ENCODE measurements at regions not wholly inside any gene's neighbourhood (a gene's known extent, or its start where the extent isn't known, plus 50 kb on each side); places are given as distances from the start of the nearest gene placed in this dataset.

DNA sequence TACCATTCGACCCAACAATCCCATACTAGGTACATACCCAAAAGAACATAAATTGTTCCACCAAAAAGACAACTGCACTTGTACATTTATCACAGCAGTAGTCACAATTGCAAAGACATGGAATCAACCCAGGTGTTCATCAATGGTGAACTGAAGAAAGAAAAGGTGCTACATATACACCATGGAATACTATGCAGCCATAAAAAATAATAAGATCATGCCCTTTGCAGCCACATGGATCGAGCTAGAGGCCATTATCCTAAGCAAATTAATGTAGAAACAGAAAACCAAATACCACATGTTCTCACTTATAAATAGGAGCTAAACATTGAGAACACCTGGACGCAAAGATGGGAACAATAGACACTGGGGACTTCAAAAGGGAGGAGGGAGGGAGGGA, 79.3 kb upstream of the NEBL start:
- no peak overlapping the region for H3K27ac ChIP-seq
- no peak for DNase-seq (ENCODE audit: low read depth, low spot score)

- DNase-seq (ENCODE audit: low read depth, low spot score) = no peak
- H3K27ac ChIP-seq = no peak overlapping the region
These were observed 78.1 kb upstream of the NEBL start for GRCh38 chr10:20975236-20975635.

GRCh38 chr10:20972925-20973324, 75.8 kb upstream of the NEBL start:
- H3K27ac ChIP-seq = no peak overlapping the region
- no peak for DNase-seq (ENCODE audit: low read depth, low spot score)

DNA sequence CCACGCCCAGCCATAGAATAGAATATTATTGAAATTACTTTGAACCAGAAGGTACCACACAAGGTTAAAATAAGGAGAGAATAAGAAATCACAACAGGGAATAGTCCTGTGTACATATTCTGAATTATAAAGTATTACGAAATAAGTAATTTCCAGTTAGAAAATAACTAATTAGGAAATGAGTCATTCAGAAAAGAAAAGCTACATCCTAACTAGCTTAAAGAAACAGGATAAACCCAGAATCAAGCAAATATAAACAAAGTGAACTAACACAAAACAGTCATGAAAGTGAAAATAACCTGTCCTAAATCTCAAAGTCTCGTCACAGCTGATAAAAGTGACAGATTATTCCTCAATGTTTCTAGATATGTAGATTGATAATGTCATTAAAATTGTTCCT, 74.8 kb upstream of the NEBL start:
- no peak for DNase-seq (ENCODE audit: low read depth, low spot score)
- H3K27ac ChIP-seq = no peak overlapping the region

DNA sequence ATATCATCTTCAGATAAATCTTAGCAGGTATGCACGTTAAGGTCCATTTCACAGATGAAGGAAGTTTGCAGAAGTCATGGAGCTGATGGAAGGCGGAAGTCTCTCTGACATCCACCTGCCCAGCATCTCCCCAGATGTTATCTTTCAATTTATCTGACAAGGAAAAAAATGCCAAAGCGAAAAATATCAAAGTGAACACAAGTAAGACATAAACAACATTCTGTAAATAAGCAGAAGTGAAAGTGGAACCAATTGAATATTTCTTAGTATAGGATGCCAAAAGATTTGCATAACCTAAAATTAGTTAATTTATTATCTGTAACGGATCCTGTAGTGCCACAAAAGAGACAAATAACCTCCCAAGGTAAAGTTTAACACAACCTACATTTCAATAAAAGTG, 73.6 kb upstream of the NEBL start:
- DNase-seq (ENCODE audit: low read depth, low spot score) = no peak
- peak overlapping the region; percentile 32 for H3K27ac ChIP-seq

DNA sequence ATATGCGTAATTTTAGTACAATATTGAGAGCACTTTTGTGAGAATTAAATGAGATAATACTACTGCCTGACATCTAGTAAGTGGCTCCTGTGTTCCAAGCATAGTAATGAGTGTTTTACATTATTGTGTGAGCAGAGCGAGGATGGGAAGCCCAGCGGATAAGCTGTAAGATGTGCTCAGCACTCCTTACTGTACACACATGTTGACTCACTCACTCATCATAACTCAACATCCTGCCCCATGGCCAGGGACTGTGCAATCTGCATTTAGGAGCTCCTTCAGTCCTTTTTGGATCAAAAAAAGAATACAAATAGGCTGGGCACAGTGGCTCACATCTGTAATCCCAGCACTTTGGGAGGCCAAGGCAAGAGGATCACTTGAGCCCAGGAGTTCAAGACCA, 72.9 kb upstream of the NEBL start:
- DNase-seq (ENCODE audit: low read depth, low spot score) = peak; percentile 8
- H3K27ac ChIP-seq = peak overlapping the region; percentile 32

DNA sequence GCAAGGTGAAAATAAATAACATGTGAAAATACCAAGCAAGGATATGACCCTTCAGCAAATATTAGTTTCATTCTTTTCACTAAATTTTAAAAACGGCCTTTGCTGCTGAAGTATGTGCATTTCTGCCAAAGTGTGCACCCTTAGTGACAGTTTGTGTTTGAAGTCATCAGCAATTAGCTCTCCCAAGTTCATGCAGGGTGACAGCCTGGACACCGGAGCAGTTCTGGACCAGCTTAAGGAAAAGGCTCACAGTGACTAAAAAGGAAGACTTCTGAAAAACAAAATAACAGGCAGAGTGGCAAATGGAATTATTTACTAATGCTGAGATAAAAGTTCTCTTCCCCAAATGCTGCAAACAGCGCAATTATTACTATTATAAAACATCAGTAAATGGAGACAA, 69.3 kb upstream of the NEBL start:
- H3K27ac ChIP-seq = no peak overlapping the region
- no peak for DNase-seq (ENCODE audit: low read depth, low spot score)

GRCh38 chr10:20963721-20964595, 66.8 kb upstream of the NEBL start:
- DNase-seq (ENCODE audit: low read depth, low spot score) = no peak
- no peak overlapping the region for H3K27ac ChIP-seq

DNA sequence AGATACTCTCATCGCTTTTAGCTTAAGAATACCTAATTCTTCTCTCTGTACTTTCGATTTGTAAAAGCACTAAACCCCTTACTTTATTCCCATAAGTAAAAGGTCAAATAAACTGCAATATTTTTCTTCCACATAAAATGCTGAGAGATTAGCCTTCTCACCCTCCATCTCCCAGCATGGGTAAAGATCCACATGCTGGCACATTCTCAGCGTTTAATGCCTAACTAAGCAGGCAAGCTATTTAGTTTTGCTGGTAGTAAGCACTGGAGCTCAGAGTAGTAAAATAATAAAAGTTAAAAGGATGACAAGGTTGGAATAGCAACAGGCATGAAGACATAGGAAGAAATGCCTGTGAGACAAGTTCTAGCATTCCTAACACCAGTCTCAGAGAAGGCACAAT, 65.9 kb upstream of the NEBL start:
- H3K27ac ChIP-seq = no peak overlapping the region
- DNase-seq (ENCODE audit: low read depth, low spot score) = no peak

- no peak for DNase-seq (ENCODE audit: low read depth, low spot score)
- no peak overlapping the region for H3K27ac ChIP-seq
These were observed 65.1 kb upstream of the NEBL start for GRCh38 chr10:20962165-20962564.

DNA sequence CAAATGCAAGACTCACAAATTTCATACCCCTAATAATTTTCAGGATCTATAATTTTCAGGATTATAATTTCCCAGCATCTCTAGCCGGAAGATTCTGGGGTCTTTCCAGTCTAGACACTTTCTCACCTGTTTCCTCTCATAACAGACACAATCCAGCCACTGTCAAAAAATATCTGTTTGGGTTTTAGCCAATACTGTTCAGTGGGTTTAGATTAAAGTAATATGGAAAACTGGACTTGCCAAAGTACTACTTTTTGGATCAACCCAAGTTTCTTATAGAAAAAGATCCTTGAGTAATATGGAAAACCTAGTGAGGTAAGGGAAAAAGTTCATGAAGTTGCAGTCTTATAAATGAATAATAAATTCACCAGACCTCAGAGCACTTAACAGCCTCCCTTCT, 62.1 kb upstream of the NEBL start:
- DNase-seq (ENCODE audit: low read depth, low spot score) = no peak
- H3K27ac ChIP-seq = no peak overlapping the region

GRCh38 chr10:20958764-20959163, 61.7 kb upstream of the NEBL start:
- no peak for DNase-seq (ENCODE audit: low read depth, low spot score)
- no peak overlapping the region for H3K27ac ChIP-seq

- H3K27ac ChIP-seq = no peak overlapping the region
- no peak for DNase-seq (ENCODE audit: low read depth, low spot score)
These were observed 61.1 kb upstream of the NEBL start for GRCh38 chr10:20958225-20958624.

GRCh38 chr10:20957744-20958143, 60.6 kb upstream of the NEBL start:
- no peak overlapping the region for H3K27ac ChIP-seq
- no peak for DNase-seq (ENCODE audit: low read depth, low spot score)

DNA sequence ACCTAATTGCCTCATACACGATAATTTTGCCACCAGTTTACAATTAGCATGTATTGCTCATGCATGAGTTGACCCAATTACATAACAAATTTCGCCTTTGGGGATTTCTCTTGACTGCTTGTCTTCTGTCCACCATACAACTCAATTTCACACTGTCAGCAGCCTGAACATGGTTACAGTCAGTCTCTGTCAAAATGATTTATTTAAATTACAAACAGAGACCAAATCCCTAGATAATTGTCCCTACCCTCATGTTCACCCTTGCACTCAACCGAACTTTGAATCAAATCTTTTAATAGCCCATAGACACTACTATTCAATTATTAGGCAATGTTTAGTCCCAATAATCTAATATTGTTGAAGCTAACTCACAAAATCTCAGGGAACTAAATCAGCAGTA, 59.7 kb upstream of the NEBL start:
- no peak for DNase-seq (ENCODE audit: low read depth, low spot score)
- no peak overlapping the region for H3K27ac ChIP-seq

DNA sequence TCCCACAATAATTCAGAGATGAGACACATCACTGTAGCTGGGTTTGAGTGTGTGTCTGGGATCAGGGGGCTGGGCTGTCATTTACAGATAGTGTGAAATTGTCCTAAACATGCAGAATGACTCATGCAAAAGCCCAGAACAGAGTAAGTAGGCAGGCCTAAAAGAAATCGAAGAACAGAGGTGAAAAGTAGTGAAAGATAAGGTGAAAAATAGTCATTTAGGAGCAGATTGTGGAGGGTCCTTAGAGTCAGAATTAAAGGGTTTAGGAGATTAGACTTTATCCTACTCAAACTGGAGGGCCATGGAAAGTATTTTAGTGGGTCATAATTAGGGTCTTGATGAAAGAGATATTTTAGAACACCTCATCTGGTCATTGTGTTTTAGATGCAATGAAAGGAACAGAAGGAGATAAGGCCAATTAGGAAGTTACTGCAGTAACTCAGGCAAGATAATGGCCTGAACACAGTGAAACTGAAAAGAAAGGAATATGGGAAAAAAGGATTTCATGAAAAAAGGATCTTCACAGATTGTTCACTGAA, 58.3 kb upstream of the NEBL start:
- no peak for DNase-seq (ENCODE audit: low read depth, low spot score)
- H3K27ac ChIP-seq = no peak overlapping the region

DNA sequence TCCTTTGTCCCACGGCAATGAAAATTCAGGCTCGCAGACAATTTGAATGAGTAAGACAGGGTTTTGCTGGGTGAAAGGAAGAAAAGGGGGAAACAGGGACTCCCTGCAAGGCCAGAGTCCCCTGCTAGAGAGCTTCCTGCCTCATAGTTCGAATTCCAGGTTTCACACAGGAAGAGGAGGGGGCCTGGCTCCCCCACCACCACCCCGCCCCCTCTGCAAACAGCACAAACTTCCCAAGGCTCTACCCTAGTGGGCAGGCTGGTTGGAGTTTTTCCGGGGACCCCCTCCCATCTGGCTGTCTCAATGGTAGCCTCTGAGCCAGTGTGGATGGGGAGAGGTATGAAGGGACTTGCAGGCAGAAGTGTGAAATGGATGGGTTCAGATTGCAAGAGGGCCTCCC, 57.4 kb upstream of the NEBL start:
- DNase-seq (ENCODE audit: low read depth, low spot score) = no peak
- no peak overlapping the region for H3K27ac ChIP-seq

DNA sequence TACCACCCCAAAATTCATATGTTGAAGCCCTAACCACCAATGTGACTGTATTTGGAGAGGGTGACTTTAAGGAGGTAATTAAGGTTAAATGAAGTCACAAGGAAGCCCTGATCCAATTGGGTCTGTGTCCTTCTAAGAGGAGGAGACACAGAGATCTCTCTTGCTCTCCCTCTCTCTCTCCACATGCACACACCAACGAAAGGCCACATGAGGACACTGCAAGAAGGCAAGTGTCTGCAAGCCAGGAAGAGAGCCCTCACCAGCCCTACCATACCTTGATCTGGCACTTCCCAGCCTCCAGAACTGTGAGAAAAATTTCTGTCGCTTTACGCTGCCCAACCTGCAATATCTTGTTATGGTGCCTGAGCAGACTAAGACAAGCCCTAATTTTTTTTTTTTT, 56.0 kb upstream of the NEBL start:
- H3K27ac ChIP-seq = no peak overlapping the region
- no peak for DNase-seq (ENCODE audit: low read depth, low spot score)

GRCh38 chr10:20949967-20950366, 52.9 kb upstream of the NEBL start:
- DNase-seq (ENCODE audit: low read depth, low spot score) = no peak
- H3K27ac ChIP-seq = no peak overlapping the region

DNA sequence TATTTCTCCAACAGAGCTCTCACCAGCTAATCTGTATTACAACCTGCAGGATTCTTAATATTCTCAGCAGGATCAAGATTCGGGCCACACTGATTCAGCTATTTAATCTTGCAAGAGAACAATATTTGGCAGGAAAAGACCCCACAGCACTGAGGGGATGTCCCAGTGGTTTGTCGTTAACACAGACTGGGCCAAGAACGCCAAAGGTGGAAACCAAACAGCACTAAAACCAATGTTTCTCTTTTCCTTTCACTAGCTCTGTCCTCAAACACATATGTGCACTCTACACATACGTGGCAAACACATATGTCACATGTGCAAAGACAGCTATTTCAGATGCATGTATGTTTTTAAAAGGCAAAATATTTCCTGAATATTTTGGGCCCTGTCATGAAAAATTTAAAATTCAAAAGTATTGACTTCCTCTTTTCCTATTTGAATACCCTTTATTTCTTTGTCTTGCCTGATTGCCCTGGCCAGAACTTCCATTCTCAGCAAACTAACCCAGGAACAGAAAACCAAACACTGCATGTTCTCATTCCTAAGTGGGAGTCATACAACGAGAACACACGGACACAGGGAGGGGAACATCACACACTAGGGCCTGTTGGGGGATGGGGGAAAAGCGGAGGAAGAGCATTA, 51.7 kb upstream of the NEBL start:
- no peak for DNase-seq (ENCODE audit: low read depth, low spot score)
- H3K27ac ChIP-seq = no peak overlapping the region

Measured in epithelial cell of prostate (primary cell).